Neural cell (in vitro differentiated cells): ENCODE measurements at regions not wholly inside any gene's neighbourhood (a gene's known extent, or its start where the extent isn't known, plus 50 kb on each side); places are given as distances from the start of the nearest gene placed in this dataset.

Experiments used
- CTCF ChIP-seq: fragments of 450-650 bp; IDR thresholded peaks from 2 replicates; pipeline ENCODE4 v1.5.1; 2014; ENCODE audit warnings: antibody characterized with exemption, mild to moderate bottlenecking, moderate library complexity; ENCODE audit not compliant: poor library complexity, severe bottlenecking
- EP300 ChIP-seq: fragments of 450-650 bp; conservative IDR thresholded peaks from 2 replicates; pipeline ENCODE4 v1.6.1; 2014; ENCODE audit warnings: antibody characterized with exemption, mild to moderate bottlenecking, moderate library complexity; ENCODE audit not compliant: poor library complexity, severe bottlenecking
- EZH2 ChIP-seq: fragments of 200-600, 300-800 bp; shearing (Covaris generic), sonication (generic); IDR thresholded peaks from 2 replicates; pipeline ENCODE4 v1.6.1; 2014; ENCODE audit warnings: antibody characterized with exemption, low read length, borderline replicate concordance, mild to moderate bottlenecking; ENCODE audit not compliant: insufficient read depth, poor library complexity, severe bottlenecking
- TAF1 ChIP-seq: IDR thresholded peaks from 2 replicates; pipeline ENCODE4 v1.6.1; 2012; ENCODE audit warnings: low read depth

- no peak for TF ChIP-seq EP300
- no peak for TF ChIP-seq CTCF
- no peak for TF ChIP-seq EZH2
- TF ChIP-seq TAF1: no peak
These were observed 63.0 kb upstream of the VRK1 start for GRCh38 chr14:96734076-96734622.
